ACC112 (cell line): ENCODE measurements at regions not wholly inside any gene's neighbourhood (a gene's known extent, or its start where the extent isn't known, plus 50 kb on each side); places are given as distances from the start of the nearest gene placed in this dataset.

Experiments used
- H2AFZ ChIP-seq: fragments of 200-600 bp; sonication (generic); one replicate; pipeline ENCODE4 v1.6.0; 2017; ENCODE audit warnings: antibody characterized with exemption, low read length; ENCODE audit not compliant: unreplicated experiment
- H3K27ac ChIP-seq: fragments of 200-600 bp; sonication (generic); 2 replicates; pipeline ENCODE4 v1.5.1; 2014; ENCODE audit warnings: low read depth, mild to moderate bottlenecking, antibody characterized with exemption, low read length, moderate library complexity
- H3K27me3 ChIP-seq: fragments of 200-600 bp; sonication (generic); 2 replicates; pipeline ENCODE4 v1.6.1; 2014; ENCODE audit warnings: mild to moderate bottlenecking, antibody characterized with exemption, low read length, moderate library complexity, mixed read lengths; ENCODE audit not compliant: insufficient read depth
- H3K36me3 ChIP-seq: fragments of 200-600 bp; sonication (generic); 2 replicates; pipeline ENCODE4 v1.6.1; 2016; ENCODE audit warnings: mild to moderate bottlenecking, antibody characterized with exemption, low read length, moderate library complexity, mixed read lengths; ENCODE audit not compliant: insufficient read depth
- H3K4me1 ChIP-seq: fragments of 200-600 bp; sonication (generic); one replicate; pipeline ENCODE4 v1.6.1; 2016; ENCODE audit warnings: low read length, mixed read lengths; ENCODE audit not compliant: insufficient read depth, unreplicated experiment, control insufficient read depth
- H3K4me3 ChIP-seq: fragments of 200-600 bp; sonication (generic); 2 replicates; pipeline ENCODE4 v1.5.1; 2014; ENCODE audit warnings: mild to moderate bottlenecking, low read depth, low read length
- H3K79me2 ChIP-seq: fragments of 200-600 bp; sonication (generic); one replicate; pipeline ENCODE4 v1.6.0; 2016; ENCODE audit warnings: low read length; ENCODE audit not compliant: control insufficient read depth, unreplicated experiment, insufficient read depth

- Histone ChIP-seq H3K4me1 (peaks cover 8% of the 10 kb centered on the region), H3K27ac (no peak overlapping the region), H3K4me3 (no peak overlapping the region), H3K79me2 (no peaks in the 10 kb centered on the region), H2AFZ (no peak overlapping the region), H3K27me3 (no peaks in the 10 kb centered on the region), H3K36me3 (no peaks in the 10 kb centered on the region)
These were observed 363.3 kb upstream of the KLF4 start for GRCh38 chr9:107852891-107853290.

GRCh38 chr9:107850653-107851052 is 361.1 kb upstream of the KLF4 start:
- Histone ChIP-seq H3K4me3 (no peak overlapping the region), H3K79me2 (no peaks in the 10 kb centered on the region), H3K36me3 (no peaks in the 10 kb centered on the region), H2AFZ (no peak overlapping the region), H3K27me3 (no peaks in the 10 kb centered on the region), H3K27ac (no peak overlapping the region), H3K4me1 (peaks cover 11% of the 10 kb centered on the region)

- Histone ChIP-seq H3K36me3 (no peaks in the 10 kb centered on the region), H3K4me3 (no peak overlapping the region), H3K4me1 (peaks cover 11% of the 10 kb centered on the region), H3K27ac (no peak overlapping the region), H3K27me3 (no peaks in the 10 kb centered on the region), H2AFZ (no peak overlapping the region), H3K79me2 (no peaks in the 10 kb centered on the region)
These were observed 358.7 kb upstream of the KLF4 start for GRCh38 chr9:107847978-107848964.

GRCh38 chr9:107842530-107842929 is 353.0 kb upstream of the KLF4 start:
- H3K79me2 ChIP-seq, result no peaks in the 10 kb centered on the region
- H3K4me3 ChIP-seq, result no peak overlapping the region
- H3K27ac ChIP-seq, result no peak overlapping the region
- H3K4me1 ChIP-seq, result no peaks in the 10 kb centered on the region
- H3K27me3 ChIP-seq, result no peaks in the 10 kb centered on the region
- no peak overlapping the region for H2AFZ ChIP-seq
- H3K36me3 ChIP-seq, result no peaks in the 10 kb centered on the region

GRCh38 chr9:107841076-107841475 is 351.5 kb upstream of the KLF4 start:
- no peaks in the 10 kb centered on the region for H3K36me3 ChIP-seq
- no peak overlapping the region for H3K4me3 ChIP-seq
- no peaks in the 10 kb centered on the region for H3K27me3 ChIP-seq
- no peaks in the 10 kb centered on the region for H3K4me1 ChIP-seq
- H3K27ac ChIP-seq, result no peak overlapping the region
- H2AFZ ChIP-seq, result no peak overlapping the region
- no peaks in the 10 kb centered on the region for H3K79me2 ChIP-seq

GRCh38 chr9:107839371-107839770 is 349.8 kb upstream of the KLF4 start:
- Histone ChIP-seq H3K4me1 (no peaks in the 10 kb centered on the region), H3K79me2 (no peaks in the 10 kb centered on the region), H3K27ac (no peak overlapping the region), H3K27me3 (no peaks in the 10 kb centered on the region), H2AFZ (no peak overlapping the region), H3K36me3 (no peaks in the 10 kb centered on the region), H3K4me3 (no peak overlapping the region)

- no peaks in the 10 kb centered on the region for H3K79me2 ChIP-seq
- no peaks in the 10 kb centered on the region for H3K27me3 ChIP-seq
- no peak overlapping the region for H2AFZ ChIP-seq
- H3K36me3 ChIP-seq, result no peaks in the 10 kb centered on the region
- H3K4me3 ChIP-seq, result no peak overlapping the region
- no peaks in the 10 kb centered on the region for H3K4me1 ChIP-seq
- no peak overlapping the region for H3K27ac ChIP-seq
These were observed 349.2 kb upstream of the KLF4 start for GRCh38 chr9:107838766-107839165.

GRCh38 chr9:107836300-107836699 is 346.7 kb upstream of the KLF4 start:
- no peak overlapping the region for H3K4me3 ChIP-seq
- H2AFZ ChIP-seq, result no peak overlapping the region
- H3K4me1 ChIP-seq, result peaks cover 3% of the 10 kb centered on the region
- no peaks in the 10 kb centered on the region for H3K36me3 ChIP-seq
- H3K27ac ChIP-seq, result no peak overlapping the region
- no peaks in the 10 kb centered on the region for H3K79me2 ChIP-seq
- H3K27me3 ChIP-seq, result no peaks in the 10 kb centered on the region

- Histone ChIP-seq H3K27me3 (no peaks in the 10 kb centered on the region), H3K27ac (no peak overlapping the region), H3K36me3 (no peaks in the 10 kb centered on the region), H3K79me2 (no peaks in the 10 kb centered on the region), H3K4me1 (peaks cover 3% of the 10 kb centered on the region), H2AFZ (no peak overlapping the region), H3K4me3 (no peak overlapping the region)
These were observed 343.7 kb upstream of the KLF4 start for GRCh38 chr9:107833295-107833694.

GRCh38 chr9:107832871-107833270 is 343.3 kb upstream of the KLF4 start:
- Histone ChIP-seq H2AFZ (no peak overlapping the region), H3K79me2 (no peaks in the 10 kb centered on the region), H3K27ac (no peak overlapping the region), H3K4me3 (no peak overlapping the region), H3K27me3 (no peaks in the 10 kb centered on the region), H3K4me1 (peaks cover 3% of the 10 kb centered on the region), H3K36me3 (no peaks in the 10 kb centered on the region)

- no peaks in the 10 kb centered on the region for H3K36me3 ChIP-seq
- H3K27me3 ChIP-seq, result no peaks in the 10 kb centered on the region
- peaks cover 3% of the 10 kb centered on the region for H3K4me1 ChIP-seq
- no peak overlapping the region for H3K27ac ChIP-seq
- no peak overlapping the region for H2AFZ ChIP-seq
- no peak overlapping the region for H3K4me3 ChIP-seq
- no peaks in the 10 kb centered on the region for H3K79me2 ChIP-seq
These were observed 340.9 kb upstream of the KLF4 start for GRCh38 chr9:107830479-107830878.
